K562 (cell line): ENCODE measurements at regions not wholly inside any gene's neighbourhood (a gene's known extent, or its start where the extent isn't known, plus 50 kb on each side); places are given as distances from the start of the nearest gene placed in this dataset.

ENCODE experiments used
- ATAC-seq: fragments of 200-7000 bp; cut with Tn5 transposase; 3 replicates; pipeline ENCODE4 v1.9.1; 2020; ENCODE audit warnings: moderate library complexity
- BruUV-seq: library from RNA; stranded (reverse); fragments of 400-500 nt; replicated peaks from 2 replicates; lab custom pipeline; 2021; lab: Mats Ljungman, UMichigan
- CTCF ChIA-PET: fragments of 300-600 bp; formaldehyde crosslinking; extraction: SDS; loops from one replicate; lab custom pipeline; 2021; ENCODE audit warnings: low intra/inter-chr PET ratio; lab: Yijun Ruan, JAX
- POLR2A ChIA-PET: fragments of 300-600, 350-650 bp; sonication (Branson Sonifier 250); formaldehyde crosslinking; extraction: SDS; loops from one replicate; lab custom pipeline; 2021; ENCODE audit warnings: antibody characterized with exemption, inconsistent platforms; lab: Yijun Ruan, JAX
- DNase-seq, 4 experiments: peaks; one replicate each; pipeline versions ENCODE4 v3.0.0 to v3.0.0-alpha.2; 2011 to 2018; ENCODE audit warnings: low spot score in 3 of 4, mixed read lengths in 3 of 4; ENCODE audit errors: extremely low read depth in 1 of 4
- FAIRE-seq: peaks from 2 replicates; lab custom pipeline; 2011; peaks lifted over from hg19 to GRCh38; lab: Jason Lieb, UNC
- H2AFZ ChIP-seq: 2 replicates; pipeline ENCODE4 v1.6.0; 2011; ENCODE audit warnings: low read depth, low read length, control low read depth, inconsistent platforms
- H3K27ac ChIP-seq: fragments of 200-600 bp; 3 replicates; pipeline ENCODE4 v1.8.0; 2011; ENCODE audit warnings: low read depth, mild to moderate bottlenecking, control low read depth, inconsistent platforms, low read length, moderate library complexity, mixed read lengths; ENCODE audit errors: extremely low read depth
- H3K27me3 ChIP-seq, 2 experiments: fragments of 300-600 bp in 1 of 2; 2 replicates in 1 of 2; 3 replicates in 1 of 2; pipeline versions ENCODE4 v1.6.0 to v1.8.0; 2011; ENCODE audit warnings: inconsistent platforms in 2 of 2, low read length in 2 of 2, mild to moderate bottlenecking in 1 of 2, mixed read lengths in 1 of 2, moderate library complexity in 1 of 2; ENCODE audit not compliant: control insufficient read depth in 2 of 2, insufficient read depth in 2 of 2
- H3K36me3 ChIP-seq: fragments of 300-600 bp; 3 replicates; pipeline ENCODE4 v1.8.0; 2011; ENCODE audit warnings: mild to moderate bottlenecking, low read length, inconsistent platforms; ENCODE audit not compliant: control insufficient read depth, insufficient read depth
- H3K4me1 ChIP-seq, 2 experiments: fragments of 200-600 bp in 1 of 2; replicated peaks in 1 of 2; 2 replicates in 1 of 2; 3 replicates in 1 of 2; pipeline versions ENCODE4 v1.5.1 to v1.8.0; 2011; ENCODE audit warnings: inconsistent platforms in 2 of 2, low read length in 2 of 2, mild to moderate bottlenecking in 1 of 2, mixed read lengths in 1 of 2, moderate library complexity in 1 of 2; ENCODE audit not compliant: control insufficient read depth in 2 of 2, insufficient read depth in 2 of 2
- H3K4me2 ChIP-seq: 2 replicates; pipeline ENCODE4 v1.6.1; 2011; ENCODE audit warnings: low read length, control low read depth, inconsistent platforms, mixed read lengths; ENCODE audit not compliant: insufficient read depth
- H3K4me3 ChIP-seq: fragments of 200-600 bp; sonication (generic), shearing (Covaris generic); 2 replicates; pipeline ENCODE4 v1.5.1; 2016; ENCODE audit warnings: control low read depth, inconsistent platforms
- H3K79me2 ChIP-seq: fragments of 200-600 bp; 3 replicates; pipeline ENCODE4 v1.8.0; 2011; ENCODE audit warnings: low read length, inconsistent platforms; ENCODE audit not compliant: control insufficient read depth, insufficient read depth
- H3K9ac ChIP-seq, 2 experiments: 2 replicates each; pipeline versions ENCODE4 v1.6.0 to v1.6.1; 2011; ENCODE audit warnings: low read depth in 2 of 2, low read length in 2 of 2, control low read depth in 1 of 2, inconsistent platforms in 1 of 2, mild to moderate bottlenecking in 1 of 2, mixed read lengths in 1 of 2; ENCODE audit not compliant: insufficient read depth in 1 of 2
- H3K9me1 ChIP-seq: one replicate; pipeline ENCODE4 v1.6.0; 2011; ENCODE audit warnings: inconsistent platforms, mild to moderate bottlenecking, low read length, moderate library complexity; ENCODE audit not compliant: control insufficient read depth, insufficient read depth
- H3K9me3 ChIP-seq: replicated peaks from 2 replicates; pipeline ENCODE4 v1.5.1; 2011; ENCODE audit warnings: low read depth, low read length, inconsistent platforms; ENCODE audit not compliant: control insufficient read depth, insufficient read depth
- H4K20me1 ChIP-seq: replicated peaks from 2 replicates; pipeline ENCODE4 v1.6.1; 2011; ENCODE audit warnings: low read length, inconsistent platforms, mixed read lengths; ENCODE audit not compliant: control insufficient read depth, insufficient read depth
- CCAR2 ChIP-seq: fragments of 200-400 bp; formaldehyde crosslinking; IDR thresholded peaks from 2 replicates; pipeline ENCODE4 v1.6.1; 2017; ENCODE audit warnings: mild to moderate bottlenecking, low read depth, low read length
- CHD1 ChIP-seq: fragments of 200-600 bp; sonication (generic); IDR thresholded peaks from one replicate; pipeline ENCODE4 v1.6.1; 2012; ENCODE audit warnings: mild to moderate bottlenecking, moderate library complexity, low read length, inconsistent platforms
- CREB5 ChIP-seq: fragments of 250-450 bp; sonication (Bioruptor Pico); IDR thresholded peaks from 2 replicates; pipeline ENCODE4 v1.5.0; 2020; ENCODE audit warnings: mild to moderate bottlenecking
- NR1H2 ChIP-seq: sonication (generic); formaldehyde crosslinking; IDR thresholded peaks from 2 replicates; pipeline ENCODE4 v1.4.0; 2020; ENCODE audit warnings: mild to moderate bottlenecking, missing genetic modification reagents
- PCBP1 ChIP-seq: fragments of 200-400 bp; formaldehyde crosslinking; IDR thresholded peaks from 2 replicates; pipeline ENCODE4 v1.6.1; 2018; ENCODE audit warnings: mild to moderate bottlenecking, low read depth, low read length; ENCODE audit not compliant: poor library complexity, severe bottlenecking
- POU5F1 ChIP-seq: fragments of 150-350 bp; IDR thresholded peaks from 2 replicates; pipeline ENCODE4 v1.6.1; 2014; ENCODE audit warnings: borderline replicate concordance, low read length, low read depth, mild to moderate bottlenecking; ENCODE audit not compliant: partially characterized antibody
- ZNF140 ChIP-seq: fragments of 250-450 bp; sonication (Bioruptor Pico); IDR thresholded peaks from 2 replicates; pipeline ENCODE4 v1.8.0; 2021; ENCODE audit warnings: moderate library complexity, mild to moderate bottlenecking, inconsistent platforms
- ZNF444 ChIP-seq: fragments of 250-450 bp; sonication (Bioruptor Pico); IDR thresholded peaks from 2 replicates; pipeline ENCODE4 v1.4.0; 2020; ENCODE audit warnings: mild to moderate bottlenecking, moderate library complexity
- ZNF512 ChIP-seq: IDR thresholded peaks from 2 replicates; pipeline ENCODE4 v1.6.1; 2016; ENCODE audit warnings: missing genetic modification characterization, missing compliant biosample characterization
- whole genome bisulfite sequencing: fragments of 100-300 bp; shearing (Covaris generic); methylation state at CpG from one replicate; pipeline ENCODE4 v1.1.6; 2016; ENCODE audit warnings: low coverage, mixed read lengths; ENCODE audit not compliant: insufficient coverage; ENCODE audit errors: missing lambda C conversion rate; 5-methylcytosine and 5-hydroxymethylcytosine counted together
- in situ Hi-C: fragments of 300-500 bp; cut with MboI; formaldehyde crosslinking; loops from 4 replicates; pipeline ENCODE4 v1.15.0; 2018; ENCODE audit warnings: inconsistent platforms, mixed read lengths
- intact Hi-C: fragments of 100-400 bp; cut with micrococcal nuclease; formaldehyde crosslinking; loops from 2 replicates; pipeline ENCODE4 v1.14.2; 2022
- TF ChIP-seq, protein P1 (sequence below): sonication (generic); formaldehyde crosslinking; IDR thresholded peaks from 2 replicates; pipeline ENCODE4 v1.8.1; 2023; ENCODE audit warnings: missing genetic modification reagents, mild to moderate bottlenecking, borderline replicate concordance
- TF ChIP-seq, protein P2 (sequence below), 3 experiments: fragments of 200-800 bp in 1 of 3; fragments of 250-450 bp in 1 of 3; fragments of 450-650 bp in 1 of 3; sonication (Bioruptor Pico) in 1 of 3; sonication (Bioruptor generic) in 1 of 3; formaldehyde crosslinking in 1 of 3; IDR thresholded peaks; 2 replicates each; pipeline versions ENCODE4 v1.6.1 to v1.8.0; 2016 to 2022; ENCODE audit warnings: mild to moderate bottlenecking in 2 of 3, missing genetic modification characterization in 2 of 3, missing compliant biosample characterization in 1 of 3, moderate library complexity in 1 of 3

- intact Hi-C loops: no loop called here
- POLR2A ChIA-PET: no interaction called here
- BruUV-seq: no TSS peak
- Histone ChIP-seq H2AFZ (no peak overlapping the region), H3K9ac (no peak overlapping the region), H4K20me1 (no peaks in the 10 kb centered on the region), H3K4me1 (no peaks in the 10 kb centered on the region), H3K36me3 (no peaks in the 10 kb centered on the region), H3K4me2 (no peak overlapping the region), H3K27ac (no peak overlapping the region), H3K9me3 (no peaks in the 10 kb centered on the region), H3K79me2 (no peaks in the 10 kb centered on the region), H3K9me1 (no peaks in the 10 kb centered on the region), H3K4me3 (no peak overlapping the region), H3K27me3 (no peaks in the 10 kb centered on the region)
- FAIRE-seq (no peak), ATAC-seq (no peak), DNase-seq (no peak)
- in situ Hi-C loops: no loop called here
- CTCF ChIA-PET: no interaction called here
- WGBS: 0% methylated on average over 4 of the region's 4 CpGs
- TF ChIP-seq ZNF140 (CRISPR knock-in tag) (no peak), POU5F1 (no peak), ZNF512 (no peak), PCBP1 (no peak), CHD1 (no peak), CREB5 (no peak), ZNF444 (no peak), NR1H2 (CRISPR knock-in tag) (no peak), CCAR2 (no peak)
- TF ChIP-seq, protein P1, sequence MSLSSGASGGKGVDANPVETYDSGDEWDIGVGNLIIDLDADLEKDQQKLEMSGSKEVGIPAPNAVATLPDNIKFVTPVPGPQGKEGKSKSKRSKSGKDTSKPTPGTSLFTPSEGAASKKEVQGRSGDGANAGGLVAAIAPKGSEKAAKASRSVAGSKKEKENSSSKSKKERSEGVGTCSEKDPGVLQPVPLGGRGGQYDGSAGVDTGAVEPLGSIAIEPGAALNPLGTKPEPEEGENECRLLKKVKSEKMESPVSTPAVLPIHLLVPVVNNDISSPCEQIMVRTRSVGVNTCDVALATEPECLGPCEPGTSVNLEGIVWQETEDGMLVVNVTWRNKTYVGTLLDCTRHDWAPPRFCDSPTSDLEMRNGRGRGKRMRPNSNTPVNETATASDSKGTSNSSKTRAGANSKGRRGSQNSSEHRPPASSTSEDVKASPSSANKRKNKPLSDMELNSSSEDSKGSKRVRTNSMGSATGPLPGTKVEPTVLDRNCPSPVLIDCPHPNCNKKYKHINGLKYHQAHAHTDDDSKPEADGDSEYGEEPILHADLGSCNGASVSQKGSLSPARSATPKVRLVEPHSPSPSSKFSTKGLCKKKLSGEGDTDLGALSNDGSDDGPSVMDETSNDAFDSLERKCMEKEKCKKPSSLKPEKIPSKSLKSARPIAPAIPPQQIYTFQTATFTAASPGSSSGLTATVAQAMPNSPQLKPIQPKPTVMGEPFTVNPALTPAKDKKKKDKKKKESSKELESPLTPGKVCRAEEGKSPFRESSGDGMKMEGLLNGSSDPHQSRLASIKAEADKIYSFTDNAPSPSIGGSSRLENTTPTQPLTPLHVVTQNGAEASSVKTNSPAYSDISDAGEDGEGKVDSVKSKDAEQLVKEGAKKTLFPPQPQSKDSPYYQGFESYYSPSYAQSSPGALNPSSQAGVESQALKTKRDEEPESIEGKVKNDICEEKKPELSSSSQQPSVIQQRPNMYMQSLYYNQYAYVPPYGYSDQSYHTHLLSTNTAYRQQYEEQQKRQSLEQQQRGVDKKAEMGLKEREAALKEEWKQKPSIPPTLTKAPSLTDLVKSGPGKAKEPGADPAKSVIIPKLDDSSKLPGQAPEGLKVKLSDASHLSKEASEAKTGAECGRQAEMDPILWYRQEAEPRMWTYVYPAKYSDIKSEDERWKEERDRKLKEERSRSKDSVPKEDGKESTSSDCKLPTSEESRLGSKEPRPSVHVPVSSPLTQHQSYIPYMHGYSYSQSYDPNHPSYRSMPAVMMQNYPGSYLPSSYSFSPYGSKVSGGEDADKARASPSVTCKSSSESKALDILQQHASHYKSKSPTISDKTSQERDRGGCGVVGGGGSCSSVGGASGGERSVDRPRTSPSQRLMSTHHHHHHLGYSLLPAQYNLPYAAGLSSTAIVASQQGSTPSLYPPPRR (CRISPR knock-in tag): no peak
- TF ChIP-seq, protein P2, sequence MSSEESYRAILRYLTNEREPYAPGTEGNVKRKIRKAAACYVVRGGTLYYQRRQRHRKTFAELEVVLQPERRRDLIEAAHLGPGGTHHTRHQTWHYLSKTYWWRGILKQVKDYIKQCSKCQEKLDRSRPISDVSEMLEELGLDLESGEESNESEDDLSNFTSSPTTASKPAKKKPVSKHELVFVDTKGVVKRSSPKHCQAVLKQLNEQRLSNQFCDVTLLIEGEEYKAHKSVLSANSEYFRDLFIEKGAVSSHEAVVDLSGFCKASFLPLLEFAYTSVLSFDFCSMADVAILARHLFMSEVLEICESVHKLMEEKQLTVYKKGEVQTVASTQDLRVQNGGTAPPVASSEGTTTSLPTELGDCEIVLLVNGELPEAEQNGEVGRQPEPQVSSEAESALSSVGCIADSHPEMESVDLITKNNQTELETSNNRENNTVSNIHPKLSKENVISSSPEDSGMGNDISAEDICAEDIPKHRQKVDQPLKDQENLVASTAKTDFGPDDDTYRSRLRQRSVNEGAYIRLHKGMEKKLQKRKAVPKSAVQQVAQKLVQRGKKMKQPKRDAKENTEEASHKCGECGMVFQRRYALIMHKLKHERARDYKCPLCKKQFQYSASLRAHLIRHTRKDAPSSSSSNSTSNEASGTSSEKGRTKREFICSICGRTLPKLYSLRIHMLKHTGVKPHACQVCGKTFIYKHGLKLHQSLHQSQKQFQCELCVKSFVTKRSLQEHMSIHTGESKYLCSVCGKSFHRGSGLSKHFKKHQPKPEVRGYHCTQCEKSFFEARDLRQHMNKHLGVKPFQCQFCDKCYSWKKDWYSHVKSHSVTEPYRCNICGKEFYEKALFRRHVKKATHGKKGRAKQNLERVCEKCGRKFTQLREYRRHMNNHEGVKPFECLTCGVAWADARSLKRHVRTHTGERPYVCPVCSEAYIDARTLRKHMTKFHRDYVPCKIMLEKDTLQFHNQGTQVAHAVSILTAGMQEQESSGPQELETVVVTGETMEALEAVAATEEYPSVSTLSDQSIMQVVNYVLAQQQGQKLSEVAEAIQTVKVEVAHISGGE (CRISPR knock-in tag; IDR thresholded peaks at IDR 0.05): no peak
Measured at GRCh38 chr18:44134447-44134846, 546.2 kb upstream of the SETBP1 start.
